DOHH2 (cell line): ENCODE measurements at regions not wholly inside any gene's neighbourhood (a gene's known extent, or its start where the extent isn't known, plus 50 kb on each side); places are given as distances from the start of the nearest gene placed in this dataset.

Source experiments
- EZH2phosphoT487 ChIP-seq: fragments of 200-600 bp; sonication (generic); IDR thresholded peaks from 2 replicates; pipeline ENCODE4 v1.6.1; 2017; ENCODE audit warnings: borderline replicate concordance, mild to moderate bottlenecking, antibody characterized with exemption, low read length, moderate library complexity, mixed read lengths
- TF ChIP-seq, protein P1 (sequence below): fragments of 200-600 bp; sonication (generic); IDR thresholded peaks from one replicate; pipeline ENCODE4 v1.5.1; 2014; ENCODE audit warnings: antibody characterized with exemption, mild to moderate bottlenecking, low read depth, low read length; ENCODE audit not compliant: poor library complexity, severe bottlenecking

DNA sequence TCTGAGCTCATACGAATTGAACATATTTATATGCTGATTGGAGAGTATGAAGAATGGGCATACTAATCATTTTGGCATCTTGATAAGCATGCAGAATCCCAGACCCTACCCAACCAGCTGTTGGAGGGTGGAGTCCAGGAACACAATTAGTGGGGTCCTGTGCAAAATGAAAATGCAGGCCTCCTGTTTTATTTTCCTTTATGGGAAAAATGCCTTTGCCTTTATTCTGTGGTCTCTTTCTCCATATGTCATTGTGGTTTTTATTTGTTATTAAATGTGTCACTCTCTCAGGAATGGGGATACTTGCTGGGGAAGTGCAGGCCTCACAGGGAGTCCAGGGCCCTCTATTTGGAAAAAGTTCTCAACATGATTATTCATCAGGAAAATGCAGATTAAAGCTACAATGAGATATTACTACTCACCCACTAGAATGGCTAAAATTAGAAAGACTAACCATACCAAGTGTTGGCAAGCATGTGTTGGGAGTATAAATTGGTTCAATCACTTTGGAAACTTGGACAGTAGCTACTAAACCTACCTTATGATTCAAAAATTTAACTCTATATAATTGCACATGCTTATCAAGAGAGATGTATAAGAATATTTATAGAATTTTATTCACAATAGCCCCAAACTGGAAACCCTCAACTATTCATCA, 185.1 kb upstream of the FOXN2 start:
- TF ChIP-seq, protein P1, sequence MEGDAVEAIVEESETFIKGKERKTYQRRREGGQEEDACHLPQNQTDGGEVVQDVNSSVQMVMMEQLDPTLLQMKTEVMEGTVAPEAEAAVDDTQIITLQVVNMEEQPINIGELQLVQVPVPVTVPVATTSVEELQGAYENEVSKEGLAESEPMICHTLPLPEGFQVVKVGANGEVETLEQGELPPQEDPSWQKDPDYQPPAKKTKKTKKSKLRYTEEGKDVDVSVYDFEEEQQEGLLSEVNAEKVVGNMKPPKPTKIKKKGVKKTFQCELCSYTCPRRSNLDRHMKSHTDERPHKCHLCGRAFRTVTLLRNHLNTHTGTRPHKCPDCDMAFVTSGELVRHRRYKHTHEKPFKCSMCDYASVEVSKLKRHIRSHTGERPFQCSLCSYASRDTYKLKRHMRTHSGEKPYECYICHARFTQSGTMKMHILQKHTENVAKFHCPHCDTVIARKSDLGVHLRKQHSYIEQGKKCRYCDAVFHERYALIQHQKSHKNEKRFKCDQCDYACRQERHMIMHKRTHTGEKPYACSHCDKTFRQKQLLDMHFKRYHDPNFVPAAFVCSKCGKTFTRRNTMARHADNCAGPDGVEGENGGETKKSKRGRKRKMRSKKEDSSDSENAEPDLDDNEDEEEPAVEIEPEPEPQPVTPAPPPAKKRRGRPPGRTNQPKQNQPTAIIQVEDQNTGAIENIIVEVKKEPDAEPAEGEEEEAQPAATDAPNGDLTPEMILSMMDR: no peak
- TF ChIP-seq EZH2phosphoT487: no peak
